Activated CD4-positive, alpha-beta memory T cell treated with anti-CD3 and anti-CD28 coated beads for 36 hours (primary cell): ENCODE measurements at regions not wholly inside any gene's neighbourhood (a gene's known extent, or its start where the extent isn't known, plus 50 kb on each side); places are given as distances from the start of the nearest gene placed in this dataset.
A peak's percentile ranks its signal among the peaks of the same experiment; 100 is the strongest.

Experiments
- CTCF ChIA-PET: fragments of 350-600 bp; sonication (Branson Sonifier 250); formaldehyde crosslinking; loops from one replicate; lab custom pipeline; 2021; ENCODE audit warnings: antibody characterized with exemption, inconsistent platforms; lab: Charles Lee
- POLR2A ChIA-PET: fragments of 350-600 bp; sonication (Branson Sonifier 250); formaldehyde crosslinking; loops from one replicate; lab custom pipeline; 2021; ENCODE audit warnings: antibody characterized with exemption; lab: Charles Lee
- DNase-seq: peaks from one replicate; pipeline ENCODE4 v3.0.0-alpha.2; 2020
- H3K27ac Mint-ChIP-seq: one replicate; pipeline ENCODE4 v1.8.0; 2021; ENCODE audit warnings: mixed read lengths
- H3K27me3 Mint-ChIP-seq: one replicate; pipeline ENCODE4 v1.8.0; 2021; ENCODE audit warnings: mixed read lengths
- H3K36me3 Mint-ChIP-seq: one replicate; pipeline ENCODE4 v1.8.0; 2021; ENCODE audit warnings: mixed read lengths
- H3K4me1 Mint-ChIP-seq: one replicate; pipeline ENCODE4 v1.8.0; 2021; ENCODE audit warnings: low read depth, mixed read lengths
- H3K4me3 Mint-ChIP-seq: one replicate; pipeline ENCODE4 v1.8.0; 2021; ENCODE audit warnings: mild to moderate bottlenecking, mixed read lengths
- H3K9me3 Mint-ChIP-seq: one replicate; pipeline ENCODE4 v1.8.0; 2021; ENCODE audit warnings: mixed read lengths
- intact Hi-C: fragments of 100-400 bp; cut with micrococcal nuclease; formaldehyde crosslinking; loops from one replicate; pipeline ENCODE4 v1.15.1; 2023

DNA sequence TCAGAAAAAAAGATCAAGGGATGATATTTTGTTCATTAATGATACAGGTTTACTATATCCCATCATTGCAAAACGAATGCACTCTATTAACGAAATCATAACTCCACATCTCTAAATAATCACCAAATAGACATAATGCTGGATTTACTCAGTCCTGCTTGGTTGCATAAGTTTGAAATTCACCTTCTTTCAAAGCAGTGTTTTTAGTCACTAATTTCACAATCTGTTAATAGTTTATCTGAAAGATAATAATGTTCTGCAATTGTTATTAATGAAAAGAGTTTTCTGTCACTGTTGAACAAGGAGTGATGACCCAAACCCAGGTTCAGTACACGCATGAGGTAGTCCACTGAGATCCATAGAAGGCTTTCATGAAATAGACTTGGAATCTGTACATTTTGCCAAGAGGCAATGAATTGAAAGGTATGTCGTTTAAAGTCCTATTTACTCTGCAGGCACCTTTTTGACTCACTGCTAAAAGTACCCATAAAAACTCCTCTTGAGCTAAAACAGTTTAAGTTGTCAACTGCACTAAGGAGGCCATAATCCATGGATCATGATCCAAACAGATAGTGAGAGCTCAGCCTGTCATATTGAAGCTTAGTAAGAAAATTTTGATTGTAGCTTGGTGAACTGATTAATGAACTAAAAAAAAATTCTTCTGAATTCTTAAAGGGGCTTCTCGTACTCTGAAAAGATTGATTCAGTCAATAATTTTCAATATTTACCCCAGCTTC, 75.6 kb upstream of the MBNL1 start:
- Mint-ChIP-seq H3K36me3 (peaks cover 2% of the 10 kb centered on the region), H3K4me3 (peak overlapping the region; percentile 78), H3K9me3 (no peaks in the 10 kb centered on the region), H3K27ac (peak overlapping the region; percentile 85), H3K4me1 (peaks cover 80% of the 10 kb centered on the region), H3K27me3 (no peaks in the 10 kb centered on the region)
- no peak for DNase-seq
- intact Hi-C loops = loop anchor here (1.0 to 2.0 kb wide), 3 partner anchors 16 to 66 kb away; no protein-coding TSS in a partner anchor
- ChIA-PET CTCF (interaction anchor here (0.7 to 1.8 kb wide), 12 partner anchors 9 to 274 kb away, joined by 3 to 10 read pairs (median 4); no protein-coding TSS in a partner anchor), POLR2A (interaction anchor here (0.6 to 2.8 kb wide), 9 partner anchors 9 to 87 kb away, joined by 3 to 16 read pairs (median 3); partner anchors contain the start of gene MBNL1)

DNA sequence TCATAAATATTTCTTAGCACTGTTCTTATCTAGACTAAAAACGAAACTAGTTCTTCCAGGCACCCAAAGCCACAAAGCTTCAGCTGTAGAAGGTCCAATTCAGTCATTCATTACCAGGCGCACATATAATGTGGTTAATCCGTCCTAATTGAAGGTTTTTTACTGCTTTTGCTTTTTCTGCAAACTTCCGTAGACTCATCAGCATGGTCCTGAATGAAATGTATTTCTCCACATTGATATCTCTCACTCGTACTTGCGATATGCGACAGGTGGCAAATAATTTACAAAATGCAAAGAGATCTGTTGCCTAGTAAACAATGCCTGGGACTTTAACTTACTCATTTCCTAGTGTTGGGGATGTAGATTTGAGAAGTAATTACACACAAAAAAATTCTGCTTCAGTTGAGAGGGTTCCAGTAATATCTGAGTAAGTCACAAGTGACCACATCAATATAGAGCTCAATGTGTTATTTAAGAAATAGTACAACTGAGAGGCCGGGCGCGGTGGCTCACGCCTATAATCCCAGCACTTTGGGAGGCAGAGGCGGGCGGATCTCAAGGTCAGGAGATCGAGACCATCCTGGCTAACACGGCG, 75.0 kb upstream of the MBNL1 start:
- peak overlapping the region; percentile 85 for H3K27ac Mint-ChIP-seq
- POLR2A ChIA-PET = interaction anchor here (0.6 to 2.8 kb wide), 10 partner anchors 10 to 86 kb away, joined by 3 to 16 read pairs (median 3); partner anchors contain the start of gene MBNL1
- DNase-seq = peak; percentile 58

DNA sequence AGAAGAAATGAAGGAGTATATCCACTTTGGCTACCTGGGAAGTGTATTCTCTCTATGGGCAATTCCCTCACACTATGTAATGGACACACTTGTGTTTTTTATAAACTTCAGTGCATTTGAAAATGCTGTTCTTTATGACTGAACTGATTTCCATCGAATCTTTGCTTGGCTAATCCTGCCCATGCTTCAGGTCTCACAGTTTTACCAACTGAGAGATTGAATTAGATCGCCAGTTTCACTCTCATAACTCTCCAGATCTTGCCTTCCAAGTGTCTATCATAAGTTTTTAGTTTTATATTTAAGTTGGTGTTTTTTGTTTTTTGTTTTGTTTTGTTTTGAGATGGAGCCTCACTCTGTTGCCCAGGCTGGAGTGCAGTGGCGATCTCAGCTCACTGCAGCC, 73.5 kb upstream of the MBNL1 start:
- DNase-seq = no peak
- Mint-ChIP-seq H3K4me1 (peaks cover 79% of the 10 kb centered on the region), H3K9me3 (no peaks in the 10 kb centered on the region), H3K27me3 (no peaks in the 10 kb centered on the region), H3K4me3 (peak overlapping the region; percentile 78), H3K27ac (peak overlapping the region; percentile 85), H3K36me3 (peaks cover 6% of the 10 kb centered on the region)
- intact Hi-C loops = loop anchor here (5.0 kb wide), 1 partner anchor 1433 kb away; the partner anchor contains the start of gene SIAH2
- CTCF ChIA-PET = interaction anchor here (0.7 to 1.0 kb wide), 3 partner anchors 11 to 249 kb away, joined by 3 read pairs; no protein-coding TSS in a partner anchor
- POLR2A ChIA-PET = interaction anchor here (2.1 kb wide), 1 partner anchor 49 kb away, joined by 6 read pairs; no protein-coding TSS in a partner anchor

More for the DNA sequence above, 75.0 kb upstream of the MBNL1 start:
- H3K36me3 Mint-ChIP-seq = peaks cover 5% of the 10 kb centered on the region
- CTCF ChIA-PET = interaction anchor here (0.7 to 1.8 kb wide), 11 partner anchors 9 to 273 kb away, joined by 3 to 10 read pairs (median 4); no protein-coding TSS in a partner anchor
- intact Hi-C loops = loop anchor here (1.0 to 2.0 kb wide), 4 partner anchors 11 to 66 kb away; no protein-coding TSS in a partner anchor
- no peaks in the 10 kb centered on the region for H3K27me3 Mint-ChIP-seq
- peaks cover 81% of the 10 kb centered on the region for H3K4me1 Mint-ChIP-seq
- H3K4me3 Mint-ChIP-seq = peak overlapping the region; percentile 78
- H3K9me3 Mint-ChIP-seq = no peaks in the 10 kb centered on the region

DNA sequence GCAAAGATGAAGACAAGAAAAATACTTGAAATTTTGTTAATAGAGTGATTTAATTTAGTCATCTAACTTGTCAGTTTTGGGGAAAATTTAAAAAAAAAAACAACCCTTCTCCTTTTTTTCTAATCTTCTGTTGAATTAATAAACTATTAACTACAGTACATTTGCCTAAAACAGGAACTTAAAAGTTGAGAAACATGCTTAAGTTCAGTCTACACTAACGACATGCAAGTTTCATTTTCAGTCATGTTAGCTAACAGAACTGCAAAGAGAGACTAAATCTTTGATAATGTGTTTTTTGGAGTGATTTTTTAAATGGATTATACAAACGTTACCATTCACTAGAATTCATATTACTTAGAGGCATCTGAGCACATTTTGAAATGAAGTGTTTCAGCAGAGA, 71.9 kb upstream of the MBNL1 start:
- no peaks in the 10 kb centered on the region for H3K9me3 Mint-ChIP-seq
- peaks cover 6% of the 10 kb centered on the region for H3K36me3 Mint-ChIP-seq
- peaks cover 79% of the 10 kb centered on the region for H3K4me1 Mint-ChIP-seq
- intact Hi-C loops = loop anchor here (1.0 to 5.0 kb wide), 3 partner anchors 62 to 1434 kb away; partner anchors contain the start of gene SIAH2
- ChIA-PET POLR2A (interaction anchor here (1.0 to 2.1 kb wide), 2 partner anchors 13 to 47 kb away, joined by 3 to 6 read pairs; no protein-coding TSS in a partner anchor), CTCF (no interaction called here)
- H3K27me3 Mint-ChIP-seq = no peaks in the 10 kb centered on the region
- peak overlapping the region; percentile 98 for H3K27ac Mint-ChIP-seq
- no peak for DNase-seq
- H3K4me3 Mint-ChIP-seq = peak overlapping the region; percentile 80

DNA sequence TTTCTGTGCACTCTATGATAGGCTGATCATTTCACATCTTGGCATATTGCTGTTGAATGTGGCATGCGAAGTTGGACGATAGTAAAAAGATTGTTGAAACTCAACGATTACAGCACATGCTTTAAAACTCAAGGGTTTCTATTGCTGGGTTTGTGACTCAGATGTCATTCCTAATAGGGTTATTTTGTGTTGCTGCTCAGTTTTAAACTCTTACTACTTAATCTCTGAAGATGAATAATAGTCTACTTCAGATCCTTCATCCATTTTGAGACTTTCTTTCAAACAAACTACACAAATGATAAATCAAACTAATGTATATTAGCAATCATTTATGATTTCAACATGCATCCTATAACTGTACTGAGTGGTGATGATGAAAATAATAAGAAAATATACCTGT, 71.3 kb upstream of the MBNL1 start:
- CTCF ChIA-PET = interaction anchor here (0.9 kb wide), 1 partner anchor 14 kb away, joined by 3 read pairs; no protein-coding TSS in a partner anchor
- peaks cover 6% of the 10 kb centered on the region for H3K36me3 Mint-ChIP-seq
- peak overlapping the region; percentile 98 for H3K27ac Mint-ChIP-seq
- DNase-seq = no peak
- peak overlapping the region; percentile 69 for H3K4me3 Mint-ChIP-seq
- POLR2A ChIA-PET = interaction anchor here (0.9 to 4.0 kb wide), 8 partner anchors 10 to 997 kb away, joined by 3 to 57 read pairs (median 6); partner anchors contain the start of gene MBNL1
- no peaks in the 10 kb centered on the region for H3K27me3 Mint-ChIP-seq
- no peaks in the 10 kb centered on the region for H3K9me3 Mint-ChIP-seq
- intact Hi-C loops = loop anchor here (1.0 to 5.0 kb wide), 3 partner anchors 61 to 1435 kb away; partner anchors contain the start of gene SIAH2
- H3K4me1 Mint-ChIP-seq = peaks cover 73% of the 10 kb centered on the region

DNA sequence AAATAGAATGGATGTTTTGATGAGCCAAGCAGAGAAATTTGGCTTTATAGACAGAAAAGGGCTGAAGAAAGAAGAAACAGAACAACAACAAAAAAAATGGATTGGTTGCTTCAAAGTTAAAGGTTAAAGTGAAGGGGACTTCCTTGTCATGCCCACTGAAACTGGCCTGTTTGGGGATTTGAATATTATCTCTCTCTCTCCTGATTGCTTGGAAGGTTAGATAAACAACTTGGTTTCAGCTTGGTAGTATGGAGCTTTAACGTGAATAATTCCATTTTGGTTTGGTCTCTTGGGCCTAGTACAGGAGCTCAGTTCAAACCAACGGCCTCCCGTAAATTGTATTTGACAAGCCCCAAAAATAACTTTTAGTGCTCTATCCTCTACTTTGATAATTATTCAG, 70.8 kb upstream of the MBNL1 start:
- Mint-ChIP-seq H3K4me3 (peak overlapping the region; percentile 69), H3K9me3 (no peaks in the 10 kb centered on the region), H3K27ac (peak overlapping the region; percentile 98), H3K36me3 (peaks cover 6% of the 10 kb centered on the region), H3K4me1 (peaks cover 71% of the 10 kb centered on the region), H3K27me3 (no peaks in the 10 kb centered on the region)
- POLR2A ChIA-PET = interaction anchor here (0.9 to 4.0 kb wide), 9 partner anchors 9 to 997 kb away, joined by 3 to 57 read pairs (median 4); partner anchors contain the start of gene MBNL1
- intact Hi-C loops = loop anchor here (1.0 to 5.0 kb wide), 4 partner anchors 45 to 1436 kb away; partner anchors contain the start of gene SIAH2
- CTCF ChIA-PET = interaction anchor here (0.9 kb wide), 1 partner anchor 14 kb away, joined by 3 read pairs; no protein-coding TSS in a partner anchor
- no peak for DNase-seq

DNA sequence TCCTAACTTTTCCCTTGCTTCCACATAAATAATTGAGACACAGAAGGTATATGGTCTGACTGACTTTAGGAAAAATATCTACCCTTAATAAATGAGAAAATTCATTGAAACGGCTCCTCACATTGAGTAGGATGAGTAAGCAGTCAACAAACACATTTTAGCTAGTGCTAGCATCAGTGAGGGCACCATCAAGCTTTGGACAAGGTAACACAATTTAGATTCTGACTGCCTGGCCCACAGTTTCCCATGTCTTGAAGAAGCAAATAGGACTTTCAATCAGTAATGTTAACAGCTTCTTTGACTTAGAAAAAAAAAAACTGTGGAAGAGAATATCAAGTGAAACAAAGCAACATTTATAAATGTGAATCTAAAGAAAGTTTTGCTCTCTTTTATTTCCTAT, 70.1 kb upstream of the MBNL1 start:
- peaks cover 65% of the 10 kb centered on the region for H3K4me1 Mint-ChIP-seq
- ChIA-PET CTCF (interaction anchor here (0.6 to 1.0 kb wide), 2 partner anchors 47 to 56 kb away, joined by 3 read pairs; no protein-coding TSS in a partner anchor), POLR2A (interaction anchor here (0.9 to 4.0 kb wide), 11 partner anchors 9 to 998 kb away, joined by 3 to 57 read pairs (median 4); partner anchors contain the start of gene MBNL1)
- intact Hi-C loops = loop anchor here (1.0 to 5.0 kb wide), 2 partner anchors 45 to 1436 kb away; partner anchors contain the start of gene SIAH2
- no peaks in the 10 kb centered on the region for H3K9me3 Mint-ChIP-seq
- peak overlapping the region; percentile 69 for H3K4me3 Mint-ChIP-seq
- DNase-seq = no peak
- peaks cover 6% of the 10 kb centered on the region for H3K36me3 Mint-ChIP-seq
- peak overlapping the region; percentile 98 for H3K27ac Mint-ChIP-seq
- H3K27me3 Mint-ChIP-seq = no peaks in the 10 kb centered on the region

DNA sequence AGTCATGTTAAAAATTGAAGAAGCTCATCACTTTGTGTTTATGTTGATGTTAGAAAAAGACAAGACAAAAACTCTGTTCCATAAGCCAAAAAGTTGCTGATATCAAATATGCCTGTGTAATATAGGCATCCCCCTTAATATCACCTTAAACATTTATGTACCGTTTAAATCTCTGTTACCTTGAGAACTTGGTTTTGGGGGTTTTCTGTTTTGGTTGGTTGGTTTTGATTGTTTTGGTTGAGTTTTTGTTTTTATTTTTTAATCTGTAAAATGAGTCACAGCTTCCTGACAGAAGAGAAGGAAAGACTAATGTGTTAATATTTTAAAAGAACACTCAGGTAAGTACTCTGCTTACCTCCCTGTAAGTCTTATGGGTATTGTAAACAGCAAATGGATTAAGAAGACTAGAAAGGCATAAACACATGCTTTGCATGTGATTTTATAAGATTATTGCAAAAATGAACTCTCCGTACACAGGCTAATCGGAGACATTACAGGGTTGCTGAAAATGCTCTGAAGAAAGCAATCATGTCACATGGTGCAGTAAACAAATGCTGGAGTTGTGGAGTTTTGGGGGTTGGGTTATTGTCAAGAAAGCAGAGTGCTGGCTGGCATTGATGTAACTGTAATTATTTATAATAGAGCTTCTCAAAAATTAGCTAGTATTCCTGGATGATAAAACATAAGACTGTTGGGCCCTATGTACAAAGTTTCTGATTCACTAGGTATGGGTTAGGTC, 69.5 kb upstream of the MBNL1 start:
- Mint-ChIP-seq H3K36me3 (peaks cover 6% of the 10 kb centered on the region), H3K27me3 (no peaks in the 10 kb centered on the region), H3K27ac (peak overlapping the region; percentile 98), H3K4me3 (peak overlapping the region; percentile 69), H3K9me3 (no peaks in the 10 kb centered on the region), H3K4me1 (peaks cover 62% of the 10 kb centered on the region)
- intact Hi-C loops = loop anchor here (5.0 kb wide), 1 partner anchor 1437 kb away; the partner anchor contains the start of gene SIAH2
- ChIA-PET POLR2A (interaction anchor here (0.8 to 4.0 kb wide), 11 partner anchors 39 to 85 kb away, joined by 3 to 57 read pairs (median 4); partner anchors contain the start of gene MBNL1), CTCF (interaction anchor here (0.6 to 1.0 kb wide), 2 partner anchors 46 to 55 kb away, joined by 3 read pairs; no protein-coding TSS in a partner anchor)
- no peak for DNase-seq

DNA sequence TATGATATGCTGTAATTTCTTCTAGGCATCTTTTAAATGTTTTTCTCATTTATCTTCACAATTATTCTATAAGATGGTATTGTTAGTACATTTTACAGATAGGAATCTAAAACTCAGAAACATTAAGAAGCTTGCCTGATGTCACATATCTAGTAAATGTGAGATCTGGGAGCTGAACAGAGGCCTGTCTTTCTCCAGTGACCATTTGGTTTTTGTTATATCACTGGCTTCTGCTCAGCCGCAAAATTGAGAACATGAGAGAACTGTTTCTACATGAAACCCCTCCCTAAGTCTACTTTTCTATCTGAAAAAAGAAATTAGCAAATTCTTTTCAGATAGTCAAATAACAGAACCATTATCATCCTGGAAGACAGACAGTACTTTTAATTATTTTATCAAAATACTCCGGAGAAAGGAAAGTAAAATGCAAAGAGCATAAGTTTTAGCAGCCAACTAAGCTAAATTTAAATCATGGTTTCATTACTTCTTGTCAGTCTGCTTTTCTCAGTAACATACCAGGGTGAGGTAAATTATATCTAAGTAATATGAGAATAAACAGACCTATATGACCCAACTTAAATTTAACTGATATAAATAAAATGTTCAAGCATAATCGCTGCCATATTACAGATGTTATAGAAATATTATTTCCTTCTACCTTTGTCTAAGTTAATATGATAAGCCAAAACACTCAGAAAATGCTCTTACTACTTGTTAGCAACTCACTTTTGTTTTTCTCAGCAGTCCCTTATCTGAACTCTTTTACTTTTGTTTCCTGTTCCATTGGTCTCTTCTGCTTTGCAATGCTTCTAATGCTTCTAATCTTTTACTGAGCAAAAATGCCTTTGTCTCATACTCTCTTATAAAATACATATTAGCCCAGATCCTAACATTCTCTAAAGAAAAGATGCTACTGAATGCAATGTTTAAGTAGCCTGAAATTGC, 68.0 kb upstream of the MBNL1 start:
- H3K27ac Mint-ChIP-seq = peak overlapping the region; percentile 98
- no peak for DNase-seq
- H3K36me3 Mint-ChIP-seq = peaks cover 8% of the 10 kb centered on the region
- CTCF ChIA-PET = no interaction called here
- H3K9me3 Mint-ChIP-seq = no peaks in the 10 kb centered on the region
- peak overlapping the region; percentile 69 for H3K4me3 Mint-ChIP-seq
- intact Hi-C loops = no loop called here
- POLR2A ChIA-PET = interaction anchor here (0.5 to 4.0 kb wide), 12 partner anchors 9 to 139 kb away, joined by 3 to 57 read pairs (median 4); partner anchors contain the start of gene MBNL1
- peaks cover 59% of the 10 kb centered on the region for H3K4me1 Mint-ChIP-seq
- no peaks in the 10 kb centered on the region for H3K27me3 Mint-ChIP-seq
